ENCODE measurements at regions not wholly inside any gene's neighbourhood (a gene's known extent, or its start where the extent isn't known, plus 50 kb on each side); places are given as distances from the start of the nearest gene placed in this dataset.

DNA sequence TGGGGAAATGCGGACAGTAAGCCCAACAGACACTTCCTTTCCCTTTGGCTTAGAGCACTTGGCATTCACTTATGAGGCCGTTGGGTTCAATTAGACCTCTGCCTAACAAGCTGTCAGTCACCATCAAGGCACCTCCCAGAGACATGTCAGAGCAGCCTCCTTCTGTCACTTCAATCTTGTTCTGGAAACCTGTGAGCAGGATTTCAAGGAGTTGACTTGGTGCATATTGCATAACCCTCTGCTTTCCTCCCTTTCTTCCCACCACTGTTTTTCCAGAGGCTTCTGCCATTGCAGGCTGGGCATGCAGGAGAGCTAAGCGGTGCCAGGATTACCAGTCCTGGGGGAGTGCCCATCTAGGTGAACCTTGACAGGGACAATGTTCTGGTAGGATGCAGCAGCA is 484.2 kb upstream of the LRRC4C start (continued):
- TF ChIP-seq ZNF101 (CRISPR knock-in tag; IDR thresholded peaks at IDR 0.05; ENCODE audit: borderline replicate concordance, low read depth) (no peak), ZFP37 (CRISPR knock-in tag; IDR thresholded peaks at IDR 0.05; ENCODE audit: borderline replicate concordance) (no peak)

DNA sequence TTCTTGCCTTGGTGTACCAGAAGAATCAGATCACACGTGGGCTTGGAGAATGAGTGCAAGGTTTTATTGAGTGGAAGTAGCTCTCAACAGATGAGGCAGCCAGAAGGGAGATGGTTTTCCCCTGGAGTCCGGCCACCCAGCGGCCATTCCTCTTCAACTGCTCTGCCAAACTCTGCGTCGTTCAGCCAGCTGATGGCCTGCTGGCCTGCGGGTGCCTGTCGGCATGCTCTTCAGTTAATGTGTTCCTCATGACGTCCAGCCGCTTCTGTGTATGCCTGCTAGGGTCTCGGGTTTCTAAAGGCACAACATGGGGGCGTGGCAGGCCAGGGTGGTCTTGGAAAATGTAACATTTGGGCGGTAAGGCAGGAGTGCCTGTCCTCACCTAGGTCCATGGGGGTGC is 487.9 kb upstream of the LRRC4C start:
- TF ChIP-seq PAX8 (CRISPR knock-in tag; IDR thresholded peaks at IDR 0.05; ENCODE audit: borderline replicate concordance) (no peak), NCOA1 (CRISPR knock-in tag; IDR thresholded peaks at IDR 0.05) (no peak), ZNF782 (CRISPR knock-in tag; IDR thresholded peaks at IDR 0.05; ENCODE audit: borderline replicate concordance) (no peak), ZNF567 (CRISPR knock-in tag; IDR thresholded peaks at IDR 0.05; ENCODE audit: borderline replicate concordance) (no peak), DPF2 (CRISPR knock-in tag; IDR thresholded peaks at IDR 0.05; ENCODE audit: borderline replicate concordance, low read depth) (no peak), HDAC2 (CRISPR knock-in tag; IDR thresholded peaks at IDR 0.05) (no peak), MYNN (CRISPR knock-in tag; IDR thresholded peaks at IDR 0.05; ENCODE audit: low read depth) (no peak), PHF5A (CRISPR knock-in tag; IDR thresholded peaks at IDR 0.05; ENCODE audit: low read depth, unreplicated experiment) (no peak), HMG20A (CRISPR knock-in tag; IDR thresholded peaks at IDR 0.05; ENCODE audit: borderline replicate concordance) (no peak), XBP1 (CRISPR knock-in tag; IDR thresholded peaks at IDR 0.05) (no peak), ZFP1 (CRISPR knock-in tag; IDR thresholded peaks at IDR 0.05) (no peak), RCOR2 (CRISPR knock-in tag; IDR thresholded peaks at IDR 0.05) (no peak)
- TF ChIP-seq, protein P1, sequence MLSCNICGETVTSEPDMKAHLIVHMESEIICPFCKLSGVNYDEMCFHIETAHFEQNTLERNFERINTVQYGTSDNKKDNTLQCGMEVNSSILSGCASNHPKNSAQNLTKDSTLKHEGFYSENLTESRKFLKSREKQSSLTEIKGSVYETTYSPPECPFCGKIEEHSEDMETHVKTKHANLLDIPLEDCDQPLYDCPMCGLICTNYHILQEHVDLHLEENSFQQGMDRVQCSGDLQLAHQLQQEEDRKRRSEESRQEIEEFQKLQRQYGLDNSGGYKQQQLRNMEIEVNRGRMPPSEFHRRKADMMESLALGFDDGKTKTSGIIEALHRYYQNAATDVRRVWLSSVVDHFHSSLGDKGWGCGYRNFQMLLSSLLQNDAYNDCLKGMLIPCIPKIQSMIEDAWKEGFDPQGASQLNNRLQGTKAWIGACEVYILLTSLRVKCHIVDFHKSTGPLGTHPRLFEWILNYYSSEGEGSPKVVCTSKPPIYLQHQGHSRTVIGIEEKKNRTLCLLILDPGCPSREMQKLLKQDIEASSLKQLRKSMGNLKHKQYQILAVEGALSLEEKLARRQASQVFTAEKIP (CRISPR knock-in tag; IDR thresholded peaks at IDR 0.05; ENCODE audit: borderline replicate concordance), result no peak
- no peak overlapping the region for H3K9ac ChIP-seq (ENCODE audit: insufficient read depth, low read depth, low read length)
- H3K27me3 ChIP-seq (ENCODE audit: control insufficient read depth in 1 of 2, insufficient read depth in 2 of 2, low read length in 2 of 2), result no peaks in the 10 kb centered on the region
- no TSS peak for BruUV-seq (replicated peaks)
- no peaks in the 10 kb centered on the region for H4K20me1 ChIP-seq (ENCODE audit: insufficient read depth, low read length)
- no peaks in the 10 kb centered on the region for H3K79me2 ChIP-seq (ENCODE audit: insufficient read depth, low read length)
- no peak overlapping the region for H2AFZ ChIP-seq (ENCODE audit: low read length)
- DNase-seq (ENCODE audit: low spot score), result no peak
- H3K4me1 ChIP-seq (ENCODE audit: insufficient read depth, low read length), result no peaks in the 10 kb centered on the region
- CTCF ChIA-PET (ENCODE audit: low intra/inter-chr PET ratio, low total read pairs), result no interaction called here
- ATAC-seq, result no peak
- peaks cover 92% of the 10 kb centered on the region for H3K9me3 ChIP-seq (ENCODE audit: low read length)
- FAIRE-seq, result no peak
- POLR2A ChIA-PET, result no interaction called here
- in situ Hi-C loops (cut with HindIII; ENCODE audit: extremely low pct_ligation_motif_present, low pct_unique_long_range_greater_than_20kb), result no loop called here
- H3K4me2 ChIP-seq (ENCODE audit: low read depth, low read length), result no peak overlapping the region
- WGBS (ENCODE audit: low lambda C conversion rate), result 17% methylated on average over 8 of the region's 12 CpGs
- intact Hi-C loops (cut with micrococcal nuclease; ENCODE audit: unreplicated experiment), result no loop called here
- H3K4me3 ChIP-seq (replicated peaks in 1 of 3; ENCODE audit: insufficient read depth in 1 of 3, low read depth in 2 of 3, low read length in 3 of 3), result no peak overlapping the region
- H3K36me3 ChIP-seq (replicated peaks in 1 of 2; ENCODE audit: control insufficient read depth in 1 of 2, insufficient read depth in 2 of 2, low read length in 2 of 2), result no peaks in the 10 kb centered on the region
- no peak overlapping the region for H3K27ac ChIP-seq (ENCODE audit: extremely low read length, insufficient read depth, low read length)
